GM12891 (cell line): ENCODE measurements at regions not wholly inside any gene's neighbourhood (a gene's known extent, or its start where the extent isn't known, plus 50 kb on each side); places are given as distances from the start of the nearest gene placed in this dataset.

Experiments used
- POLR2A ChIP-seq: IDR thresholded peaks from 2 replicates; pipeline ENCODE4 v1.6.1; 2011; ENCODE audit warnings: low read depth, low read length, control low read depth
- POLR2AphosphoS5 ChIP-seq: IDR thresholded peaks from 2 replicates; pipeline ENCODE4 v1.6.1; 2011; ENCODE audit warnings: low read depth, low read length, control low read depth
- SPI1 ChIP-seq: IDR thresholded peaks from 2 replicates; pipeline ENCODE4 v1.6.1; 2011; ENCODE audit warnings: low read depth, low read length, control low read depth
- TAF1 ChIP-seq: IDR thresholded peaks from 2 replicates; pipeline ENCODE4 v1.6.1; 2011; ENCODE audit warnings: low read depth, low read length, control low read depth

DNA sequence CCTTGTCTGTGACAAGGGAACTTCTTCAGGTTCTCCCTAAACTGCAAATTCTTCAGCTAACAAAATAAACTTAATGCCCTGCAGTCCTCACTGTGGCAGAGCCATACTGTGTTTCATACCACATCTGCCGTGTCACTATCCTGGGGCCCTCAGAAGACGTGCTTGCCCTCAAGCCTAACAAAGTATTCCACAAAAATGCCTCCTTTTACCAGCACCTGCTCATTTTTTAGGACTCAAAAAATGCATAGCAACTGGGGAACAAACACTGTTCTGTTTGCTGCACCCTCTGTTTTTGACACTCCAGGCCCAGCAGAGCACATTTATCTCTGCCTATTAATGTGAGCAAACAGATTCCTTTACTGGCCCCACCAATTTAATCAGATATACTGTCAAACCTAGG, 270.7 kb upstream of the SSTR1 start:
- no peak for TF ChIP-seq TAF1
- no peak for TF ChIP-seq SPI1
- no peak for TF ChIP-seq POLR2AphosphoS5
- TF ChIP-seq POLR2A, result no peak
